ENCODE measurements at regions not wholly inside any gene's neighbourhood (a gene's known extent, or its start where the extent isn't known, plus 50 kb on each side); places are given as distances from the start of the nearest gene placed in this dataset.

DNA sequence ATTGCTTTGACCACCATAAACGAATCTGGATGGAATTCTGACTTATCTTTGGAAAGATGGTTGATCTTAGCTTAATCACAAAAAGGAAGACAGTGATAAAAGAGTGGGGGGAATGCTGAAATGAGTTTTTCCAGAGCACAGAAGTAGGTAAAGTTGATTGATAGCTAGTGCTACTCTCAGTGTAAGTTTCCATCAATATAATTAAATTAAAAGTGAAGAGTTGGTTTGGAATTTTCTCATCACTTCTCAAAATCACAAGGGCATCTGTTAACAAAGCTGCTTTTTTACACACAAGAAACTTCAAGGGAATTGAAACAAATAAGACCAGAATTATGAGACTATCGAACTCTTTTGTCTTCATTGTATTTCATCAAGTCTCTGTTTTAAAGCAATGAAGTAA lies 1217.3 kb downstream of the REEP3 start:
- DNase-seq (ENCODE audit: unreplicated experiment): no peak
- CTCF ChIA-PET: no interaction called here
- Mint-ChIP-seq H3K4me3 (ENCODE audit: unreplicated experiment) (no peak overlapping the region), H3K27ac (ENCODE audit: low read depth, unreplicated experiment) (no peak overlapping the region), H3K4me1 (ENCODE audit: insufficient read depth, unreplicated experiment) (peaks cover 5% of the 10 kb centered on the region), H3K27me3 (ENCODE audit: insufficient read depth, unreplicated experiment) (no peaks in the 10 kb centered on the region), H3K36me3 (ENCODE audit: insufficient read depth, unreplicated experiment) (no peaks in the 10 kb centered on the region), H3K9me3 (ENCODE audit: unreplicated experiment) (peaks cover 8% of the 10 kb centered on the region)
- intact Hi-C loops (cut with micrococcal nuclease): loop anchor here (10.0 kb wide), 2 partner anchors 236 to 644 kb away; no protein-coding TSS in a partner anchor
- TF ChIP-seq, protein P1, sequence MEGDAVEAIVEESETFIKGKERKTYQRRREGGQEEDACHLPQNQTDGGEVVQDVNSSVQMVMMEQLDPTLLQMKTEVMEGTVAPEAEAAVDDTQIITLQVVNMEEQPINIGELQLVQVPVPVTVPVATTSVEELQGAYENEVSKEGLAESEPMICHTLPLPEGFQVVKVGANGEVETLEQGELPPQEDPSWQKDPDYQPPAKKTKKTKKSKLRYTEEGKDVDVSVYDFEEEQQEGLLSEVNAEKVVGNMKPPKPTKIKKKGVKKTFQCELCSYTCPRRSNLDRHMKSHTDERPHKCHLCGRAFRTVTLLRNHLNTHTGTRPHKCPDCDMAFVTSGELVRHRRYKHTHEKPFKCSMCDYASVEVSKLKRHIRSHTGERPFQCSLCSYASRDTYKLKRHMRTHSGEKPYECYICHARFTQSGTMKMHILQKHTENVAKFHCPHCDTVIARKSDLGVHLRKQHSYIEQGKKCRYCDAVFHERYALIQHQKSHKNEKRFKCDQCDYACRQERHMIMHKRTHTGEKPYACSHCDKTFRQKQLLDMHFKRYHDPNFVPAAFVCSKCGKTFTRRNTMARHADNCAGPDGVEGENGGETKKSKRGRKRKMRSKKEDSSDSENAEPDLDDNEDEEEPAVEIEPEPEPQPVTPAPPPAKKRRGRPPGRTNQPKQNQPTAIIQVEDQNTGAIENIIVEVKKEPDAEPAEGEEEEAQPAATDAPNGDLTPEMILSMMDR (IDR thresholded peaks at IDR 0.05; ENCODE audit: unreplicated experiment): no peak
- no TSS peak for BruUV-seq (replicated peaks)
- POLR2A ChIA-PET: no interaction called here

DNA sequence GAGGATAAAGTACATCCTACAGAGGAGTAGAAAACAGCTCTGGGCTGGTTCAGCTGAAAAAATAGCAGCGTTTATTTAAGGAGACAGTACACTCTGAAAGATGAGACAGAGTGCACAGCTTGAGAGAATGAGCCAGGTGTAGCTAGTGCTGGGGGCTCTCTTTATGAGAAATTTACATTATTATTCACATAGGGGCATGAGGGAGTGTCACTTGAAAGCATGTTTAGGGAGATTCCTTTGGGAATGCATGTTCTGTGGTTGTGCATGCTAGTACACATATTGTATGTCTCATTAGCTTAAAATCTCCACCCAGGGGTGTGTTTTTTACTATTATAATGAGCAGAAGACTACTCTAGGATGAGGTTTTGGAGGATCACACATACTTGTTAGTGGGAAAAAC lies 1224.4 kb downstream of the REEP3 start:
- H3K4me3 Mint-ChIP-seq (ENCODE audit: unreplicated experiment): no peak overlapping the region
- TF ChIP-seq, protein P1 (IDR thresholded peaks at IDR 0.05; ENCODE audit: unreplicated experiment): no peak

DNA sequence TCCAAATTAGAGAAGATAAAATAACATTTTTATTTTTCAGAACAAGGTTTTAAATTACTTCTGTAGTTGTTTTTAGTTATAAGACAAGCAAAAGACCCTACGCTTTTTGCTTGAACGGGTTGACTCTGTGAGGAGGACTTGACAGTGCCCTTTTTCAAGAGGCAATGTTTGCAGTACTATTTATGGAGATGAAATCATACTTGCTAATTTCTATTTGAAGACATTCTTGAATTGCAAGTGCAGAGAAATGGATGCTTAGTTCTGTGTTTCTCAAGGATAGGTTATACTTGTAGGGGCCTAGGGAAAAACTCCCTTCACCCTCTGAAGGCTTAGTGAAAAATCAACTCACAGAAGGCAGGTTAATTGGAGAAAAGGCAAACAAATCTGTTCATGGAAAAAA lies 1229.5 kb downstream of the REEP3 start:
- H3K4me3 Mint-ChIP-seq (ENCODE audit: unreplicated experiment): no peak overlapping the region
- no peaks in the 10 kb centered on the region for H3K9me3 Mint-ChIP-seq (ENCODE audit: unreplicated experiment)
- no peaks in the 10 kb centered on the region for H3K36me3 Mint-ChIP-seq (ENCODE audit: insufficient read depth, unreplicated experiment)
- TF ChIP-seq, protein P1 (IDR thresholded peaks at IDR 0.05; ENCODE audit: unreplicated experiment): no peak
- no TSS peak for BruUV-seq (replicated peaks)
- no peaks in the 10 kb centered on the region for H3K4me1 Mint-ChIP-seq (ENCODE audit: insufficient read depth, unreplicated experiment)
- ChIA-PET POLR2A (no interaction called here), CTCF (interaction anchor here (0.6 kb wide), 1 partner anchor 257 kb away, joined by 3 read pairs; no protein-coding TSS in a partner anchor)
- intact Hi-C loops (cut with micrococcal nuclease): no loop called here
- no peak for DNase-seq (ENCODE audit: unreplicated experiment)
- no peaks in the 10 kb centered on the region for H3K27me3 Mint-ChIP-seq (ENCODE audit: insufficient read depth, unreplicated experiment)
- H3K27ac Mint-ChIP-seq (ENCODE audit: low read depth, unreplicated experiment): no peak overlapping the region

More for the DNA sequence above, 1224.4 kb downstream of the REEP3 start:
- ChIA-PET POLR2A (interaction anchor here (1.0 kb wide), 1 partner anchor 14 kb away, joined by 4 read pairs; no protein-coding TSS in a partner anchor), CTCF (no interaction called here)
- no peaks in the 10 kb centered on the region for H3K27me3 Mint-ChIP-seq (ENCODE audit: insufficient read depth, unreplicated experiment)
- DNase-seq (ENCODE audit: unreplicated experiment): no peak
- no TSS peak for BruUV-seq (replicated peaks)
- no peak overlapping the region for H3K27ac Mint-ChIP-seq (ENCODE audit: low read depth, unreplicated experiment)
- intact Hi-C loops (cut with micrococcal nuclease): no loop called here
- no peaks in the 10 kb centered on the region for H3K9me3 Mint-ChIP-seq (ENCODE audit: unreplicated experiment)
- no peaks in the 10 kb centered on the region for H3K36me3 Mint-ChIP-seq (ENCODE audit: insufficient read depth, unreplicated experiment)
- no peaks in the 10 kb centered on the region for H3K4me1 Mint-ChIP-seq (ENCODE audit: insufficient read depth, unreplicated experiment)

DNA sequence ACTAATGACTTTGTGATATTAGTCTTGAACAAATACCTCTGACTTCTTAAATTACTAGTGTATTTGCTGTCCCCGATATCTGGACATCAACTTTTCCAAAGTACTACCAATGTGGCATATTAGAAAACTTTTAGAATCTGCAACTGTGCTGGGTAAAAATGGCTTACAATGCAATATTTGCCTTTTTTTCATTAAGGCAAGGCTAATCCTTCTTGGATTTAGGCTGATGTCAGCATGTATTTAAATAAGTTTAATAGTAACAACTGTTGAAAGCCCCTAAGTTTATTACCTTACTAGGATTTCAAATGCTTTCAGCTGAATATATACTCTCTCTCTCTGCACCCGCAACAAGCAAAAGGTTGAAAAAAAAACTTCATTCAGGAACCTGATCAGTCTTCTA lies 1232.3 kb downstream of the REEP3 start:
- no TSS peak for BruUV-seq (replicated peaks)
- no peak for DNase-seq (ENCODE audit: unreplicated experiment)
- intact Hi-C loops (cut with micrococcal nuclease): no loop called here
- TF ChIP-seq, protein P1 (IDR thresholded peaks at IDR 0.05; ENCODE audit: unreplicated experiment): no peak
- CTCF ChIA-PET: interaction anchor here (0.6 kb wide), 1 partner anchor 212 kb away, joined by 3 read pairs; no protein-coding TSS in a partner anchor
- no peaks in the 10 kb centered on the region for H3K4me1 Mint-ChIP-seq (ENCODE audit: insufficient read depth, unreplicated experiment)
- no peaks in the 10 kb centered on the region for H3K27me3 Mint-ChIP-seq (ENCODE audit: insufficient read depth, unreplicated experiment)
- no peak overlapping the region for H3K27ac Mint-ChIP-seq (ENCODE audit: low read depth, unreplicated experiment)
- H3K4me3 Mint-ChIP-seq (ENCODE audit: unreplicated experiment): no peak overlapping the region
- no peaks in the 10 kb centered on the region for H3K36me3 Mint-ChIP-seq (ENCODE audit: insufficient read depth, unreplicated experiment)
- no peaks in the 10 kb centered on the region for H3K9me3 Mint-ChIP-seq (ENCODE audit: unreplicated experiment)
- POLR2A ChIA-PET: interaction anchor here (0.7 kb wide), 1 partner anchor 156 kb away, joined by 3 read pairs; no protein-coding TSS in a partner anchor

All from MCF 10A (cell line).